CD4-positive, alpha-beta T cell (primary cell): ENCODE measurements at regions not wholly inside any gene's neighbourhood (a gene's known extent, or its start where the extent isn't known, plus 50 kb on each side); places are given as distances from the start of the nearest gene placed in this dataset.
A peak's percentile ranks its signal among the peaks of the same experiment; 100 is the strongest.

Source experiments
- ATAC-seq: fragments of 200-7000 bp; cut with Tn5 transposase; one replicate; pipeline ENCODE4 v1.10.0; 2022; ENCODE audit warnings: mild to moderate bottlenecking; ENCODE audit not compliant: poor library complexity
- CTCF ChIA-PET: fragments of 350-600 bp; sonication (Branson Sonifier 250); formaldehyde crosslinking; loops from one replicate; lab custom pipeline; 2021; ENCODE audit warnings: antibody characterized with exemption, inconsistent platforms; lab: Charles Lee
- POLR2A ChIA-PET: fragments of 350-600 bp; sonication (Branson Sonifier 250); formaldehyde crosslinking; loops from one replicate; lab custom pipeline; 2021; ENCODE audit warnings: antibody characterized with exemption, inconsistent platforms; lab: Charles Lee
- DNase-seq, 14 experiments: peaks; one replicate each; pipeline ENCODE4 v3.0.0-alpha.2; 2013 to 2020; ENCODE audit warnings: mixed read lengths in 2 of 14
- H3K27ac ChIP-seq, 2 donors: one replicate each; pipeline versions ENCODE4 v1.5.1 to v1.7.0; 2013; ENCODE audit warnings: low read length in 2 of 2, low read depth in 1 of 2, mild to moderate bottlenecking in 1 of 2
- H3K27me3 ChIP-seq, 2 experiments: 1 replicate in 1 of 2; 2 replicates in 1 of 2; pipeline versions ENCODE4 v1.6.1 to v1.7.0; 2013; ENCODE audit warnings: low read length in 2 of 2, control low read depth in 1 of 2, mild to moderate bottlenecking in 1 of 2, moderate library complexity in 1 of 2; ENCODE audit not compliant: insufficient read depth in 2 of 2, control insufficient read depth in 1 of 2
- H3K36me3 ChIP-seq: one replicate; pipeline ENCODE4 v1.6.1; 2013; ENCODE audit warnings: low read length, control low read depth; ENCODE audit not compliant: insufficient read depth
- H3K4me1 ChIP-seq: one replicate; pipeline ENCODE4 v1.6.1; 2013; ENCODE audit warnings: low read length, control low read depth; ENCODE audit not compliant: insufficient read depth
- H3K4me3 ChIP-seq: one replicate; pipeline ENCODE4 v1.5.1; 2013; ENCODE audit warnings: mild to moderate bottlenecking, low read length, moderate library complexity
- H3K9me3 ChIP-seq, 2 experiments: 1 replicate in 1 of 2; 2 replicates in 1 of 2; pipeline versions ENCODE4 v1.6.1 to v1.7.0; 2013; ENCODE audit warnings: low read length in 2 of 2, mild to moderate bottlenecking in 2 of 2, control low read depth in 1 of 2, moderate library complexity in 1 of 2; ENCODE audit not compliant: control insufficient read depth in 1 of 2, insufficient read depth in 1 of 2
- H3K27ac Mint-ChIP-seq: one replicate; pipeline ENCODE4 v1.8.0; 2020; ENCODE audit warnings: mixed read lengths
- H3K27me3 Mint-ChIP-seq: one replicate; pipeline ENCODE4 v1.8.0; 2021; ENCODE audit warnings: mixed read lengths
- H3K36me3 Mint-ChIP-seq: one replicate; pipeline ENCODE4 v1.8.0; 2021; ENCODE audit warnings: low read depth, mixed read lengths
- H3K4me1 Mint-ChIP-seq: one replicate; pipeline ENCODE4 v1.8.0; 2021; ENCODE audit warnings: low read depth, mixed read lengths
- H3K4me3 Mint-ChIP-seq: one replicate; pipeline ENCODE4 v1.8.0; 2020; ENCODE audit warnings: mild to moderate bottlenecking, mixed read lengths
- H3K9me3 Mint-ChIP-seq: one replicate; pipeline ENCODE4 v1.8.0; 2020; ENCODE audit warnings: mixed read lengths
- intact Hi-C, 2 experiments: fragments of 100-400 bp; cut with DNase I in 1 of 2; cut with micrococcal nuclease in 1 of 2; formaldehyde crosslinking; loops; one replicate each; pipeline versions ENCODE4 v1.15.1 to v1.9.0; 2023 to 2025; cut with DNase I, micrococcal nuclease
- TF ChIP-seq, protein P1 (sequence below): fragments of 200-600 bp; IDR thresholded peaks from one replicate; pipeline ENCODE4 v1.8.0; 2022; ENCODE audit warnings: antibody characterized with exemption, mild to moderate bottlenecking

DNA sequence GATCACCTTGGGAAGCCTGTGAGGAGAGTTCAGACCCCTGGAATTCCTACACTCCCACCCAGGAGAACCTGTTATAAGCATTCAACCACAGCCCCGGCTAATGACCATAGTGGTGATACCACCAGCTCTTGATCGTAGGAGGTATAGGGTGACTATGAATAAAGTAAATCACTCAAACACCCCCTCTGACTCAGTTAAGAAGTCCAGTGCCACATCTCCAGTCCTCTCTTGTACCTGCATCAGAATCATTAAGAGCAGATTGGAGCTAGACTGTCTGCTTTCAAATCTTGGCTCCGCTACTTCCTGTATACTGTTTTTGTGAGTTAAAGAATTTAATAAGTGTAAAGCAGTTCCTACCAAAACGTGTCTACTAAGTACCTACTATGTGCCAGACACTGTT is 565.1 kb upstream of the DIPK2B start:
- CTCF ChIA-PET, result interaction anchor here (1.9 kb wide), 1 partner anchor 9 kb away, joined by 5 read pairs; no protein-coding TSS in a partner anchor
- ATAC-seq (peak; percentile 47), DNase-seq (peak in 2 of 14 experiments; percentile 35 to 43)
- Histone ChIP-seq H3K4me3 (peak overlapping the region; percentile 14), H3K4me1 (peaks cover 25% of the 10 kb centered on the region), H3K9me3 (no peaks in the 10 kb centered on the region), H3K36me3 (no peaks in the 10 kb centered on the region), H3K27me3 (no peaks in the 10 kb centered on the region), H3K27ac (peak overlapping the region in 1 of 2 donors; percentile 34)
- intact Hi-C loops, result no loop called here
- Mint-ChIP-seq H3K9me3 (no peaks in the 10 kb centered on the region), H3K4me3 (peak overlapping the region; percentile 49), H3K4me1 (peaks cover 76% of the 10 kb centered on the region), H3K27ac (peak overlapping the region; percentile 97), H3K36me3 (peaks cover 16% of the 10 kb centered on the region), H3K27me3 (no peaks in the 10 kb centered on the region)
- POLR2A ChIA-PET, result interaction anchor here (1.0 to 4.6 kb wide), 3 partner anchors 12 to 41 kb away, joined by 3 to 37 read pairs (median 4); no protein-coding TSS in a partner anchor
- TF ChIP-seq, protein P1, sequence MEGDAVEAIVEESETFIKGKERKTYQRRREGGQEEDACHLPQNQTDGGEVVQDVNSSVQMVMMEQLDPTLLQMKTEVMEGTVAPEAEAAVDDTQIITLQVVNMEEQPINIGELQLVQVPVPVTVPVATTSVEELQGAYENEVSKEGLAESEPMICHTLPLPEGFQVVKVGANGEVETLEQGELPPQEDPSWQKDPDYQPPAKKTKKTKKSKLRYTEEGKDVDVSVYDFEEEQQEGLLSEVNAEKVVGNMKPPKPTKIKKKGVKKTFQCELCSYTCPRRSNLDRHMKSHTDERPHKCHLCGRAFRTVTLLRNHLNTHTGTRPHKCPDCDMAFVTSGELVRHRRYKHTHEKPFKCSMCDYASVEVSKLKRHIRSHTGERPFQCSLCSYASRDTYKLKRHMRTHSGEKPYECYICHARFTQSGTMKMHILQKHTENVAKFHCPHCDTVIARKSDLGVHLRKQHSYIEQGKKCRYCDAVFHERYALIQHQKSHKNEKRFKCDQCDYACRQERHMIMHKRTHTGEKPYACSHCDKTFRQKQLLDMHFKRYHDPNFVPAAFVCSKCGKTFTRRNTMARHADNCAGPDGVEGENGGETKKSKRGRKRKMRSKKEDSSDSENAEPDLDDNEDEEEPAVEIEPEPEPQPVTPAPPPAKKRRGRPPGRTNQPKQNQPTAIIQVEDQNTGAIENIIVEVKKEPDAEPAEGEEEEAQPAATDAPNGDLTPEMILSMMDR, result no peak

DNA sequence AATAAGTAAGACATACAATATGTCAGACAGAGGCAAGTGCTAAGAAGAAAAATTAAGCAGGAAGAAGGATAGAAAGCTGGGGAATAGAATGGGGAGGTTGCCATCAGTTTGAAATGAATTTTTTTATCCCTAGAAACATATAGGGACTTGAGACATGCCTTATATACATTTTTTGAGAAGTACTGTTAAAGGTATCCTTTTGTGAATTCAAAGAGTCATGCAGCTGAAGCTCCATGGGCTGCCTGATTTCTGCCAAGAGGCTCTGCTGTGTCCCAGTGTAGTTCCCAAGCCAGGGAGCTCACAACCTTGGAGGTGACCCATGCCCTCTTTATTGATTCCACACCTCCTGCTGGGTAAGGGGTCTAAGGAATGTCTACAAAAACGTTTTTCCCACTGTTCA is 564.6 kb upstream of the DIPK2B start:
- no peak overlapping the region for H3K27ac ChIP-seq
- peaks cover 16% of the 10 kb centered on the region for H3K36me3 Mint-ChIP-seq
- H3K27me3 ChIP-seq, result no peaks in the 10 kb centered on the region
- peak overlapping the region; percentile 14 for H3K4me3 ChIP-seq
- DNase-seq (no peak), ATAC-seq (no peak)
- H3K4me3 Mint-ChIP-seq, result peak overlapping the region; percentile 49
- no peaks in the 10 kb centered on the region for H3K9me3 ChIP-seq
- TF ChIP-seq, protein P1, result no peak
- intact Hi-C loops, result no loop called here
- CTCF ChIA-PET, result no interaction called here
- POLR2A ChIA-PET, result interaction anchor here (0.8 to 1.3 kb wide), 2 partner anchors 11 to 41 kb away, joined by 3 to 4 read pairs; no protein-coding TSS in a partner anchor
- H3K27ac Mint-ChIP-seq, result peak overlapping the region; percentile 97
- peaks cover 26% of the 10 kb centered on the region for H3K4me1 ChIP-seq
- no peaks in the 10 kb centered on the region for H3K36me3 ChIP-seq
- peaks cover 76% of the 10 kb centered on the region for H3K4me1 Mint-ChIP-seq
- no peaks in the 10 kb centered on the region for H3K27me3 Mint-ChIP-seq
- no peaks in the 10 kb centered on the region for H3K9me3 Mint-ChIP-seq

DNA sequence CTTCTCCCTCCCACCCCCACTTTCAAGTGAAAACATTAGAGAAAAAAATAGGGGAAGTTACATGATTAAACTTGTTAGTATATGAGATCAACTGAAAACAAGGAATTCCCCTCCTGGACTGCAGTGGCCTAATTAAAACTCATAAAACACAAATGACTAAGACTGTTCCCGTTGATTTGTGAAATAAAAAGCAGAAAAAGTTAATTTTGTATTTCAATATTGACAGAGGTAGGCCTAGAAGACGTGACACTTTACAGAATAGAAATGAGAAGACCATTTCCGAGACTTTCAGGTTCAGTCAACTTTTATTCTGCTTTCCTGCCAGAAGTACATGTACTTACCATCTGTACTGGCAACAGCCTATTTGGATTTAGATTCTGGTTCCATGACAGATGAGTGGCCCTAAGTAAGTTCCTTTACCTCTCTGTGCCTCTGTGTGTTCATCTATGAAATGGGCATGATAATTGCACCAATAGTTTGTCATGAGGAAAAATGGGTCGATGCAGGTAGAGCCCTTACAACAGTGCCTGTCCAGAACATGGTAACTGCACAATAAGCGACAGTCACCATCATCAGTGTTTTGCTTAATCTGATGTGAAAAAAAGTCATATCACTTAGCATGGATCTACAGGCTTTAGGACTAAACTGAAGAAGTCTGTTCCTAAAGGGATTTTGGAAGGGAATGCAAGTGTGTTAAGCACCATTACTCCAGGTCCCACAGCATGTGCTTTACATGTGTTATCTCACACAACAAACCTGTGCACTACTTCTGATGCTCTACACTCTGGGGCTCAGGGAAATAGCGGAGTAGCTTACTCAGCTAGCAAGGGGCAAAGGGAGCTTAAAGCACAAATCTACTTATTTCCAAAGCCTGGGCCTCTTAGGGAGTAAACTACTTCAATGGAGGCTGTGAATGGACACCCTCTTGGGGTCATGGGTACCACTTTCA is 562.3 kb upstream of the DIPK2B start:
- TF ChIP-seq, protein P1, result no peak
- peak overlapping the region; percentile 63 for H3K4me3 Mint-ChIP-seq
- no peaks in the 10 kb centered on the region for H3K9me3 ChIP-seq
- H3K36me3 ChIP-seq, result no peaks in the 10 kb centered on the region
- peaks cover 9% of the 10 kb centered on the region for H3K36me3 Mint-ChIP-seq
- ChIA-PET POLR2A (interaction anchor here (1.0 to 1.1 kb wide), 2 partner anchors 13 to 38 kb away, joined by 3 to 4 read pairs; no protein-coding TSS in a partner anchor), CTCF (interaction anchor here (1.0 kb wide), 1 partner anchor 7 kb away, joined by 3 read pairs; no protein-coding TSS in a partner anchor)
- H3K27ac Mint-ChIP-seq, result peak overlapping the region; percentile 68
- DNase-seq (peak in 2 of 14 experiments; percentile 54 to 63), ATAC-seq (no peak)
- H3K9me3 Mint-ChIP-seq, result no peaks in the 10 kb centered on the region
- H3K27me3 Mint-ChIP-seq, result no peaks in the 10 kb centered on the region
- intact Hi-C loops, result loop anchor here in 1 of 2 experiments (5.0 kb wide), 1 partner anchor 34 kb away; no protein-coding TSS in a partner anchor
- peaks cover 80% of the 10 kb centered on the region for H3K4me1 Mint-ChIP-seq
- H3K27me3 ChIP-seq, result no peaks in the 10 kb centered on the region
- H3K4me3 ChIP-seq, result no peak overlapping the region
- H3K4me1 ChIP-seq, result peaks cover 36% of the 10 kb centered on the region
- peak overlapping the region in 1 of 2 donors; percentile 24 for H3K27ac ChIP-seq
